Pancreas (tissue), 10 donors: ENCODE measurements at regions not wholly inside any gene's neighbourhood (a gene's known extent, or its start where the extent isn't known, plus 50 kb on each side); places are given as distances from the start of the nearest gene placed in this dataset.
A peak's percentile ranks its signal among the peaks of the same experiment; 100 is the strongest.

Source experiments
- ATAC-seq, 4 donors: fragments of 200-7000 bp; cut with Tn5 transposase; one replicate each; pipeline versions ENCODE4 v1.8.0 to v1.9.1; 2020; ENCODE audit warnings: mild to moderate bottlenecking in 4 of 4, moderate library complexity in 4 of 4
- DNase-seq, 6 donors: peaks; one replicate each; pipeline ENCODE4 v3.0.0-alpha.2; 2020
- FAIRE-seq: peaks from 2 replicates; lab custom pipeline; 2012; peaks lifted over from hg19 to GRCh38; lab: Jason Lieb, UNC
- H3K27ac ChIP-seq, 4 donors: fragments of 200-600 bp; sonication (generic); 1 replicate in 3 of 4; 2 replicates in 1 of 4; pipeline versions ENCODE4 v1.5.0 to v1.8.0; 2020
- H3K27me3 ChIP-seq, 4 donors: fragments of 200-600 bp; one replicate each; pipeline ENCODE4 v1.8.0; 2021
- H3K36me3 ChIP-seq, 3 donors: fragments of 200-600 bp; sonication (generic) in 1 of 3; one replicate each; pipeline versions ENCODE4 v1.5.0 to v1.8.0; 2020 to 2021
- H3K4me1 ChIP-seq, 3 donors: fragments of 200-600 bp; one replicate each; pipeline ENCODE4 v1.8.0; 2021
- H3K4me3 ChIP-seq, 4 donors: fragments of 200-600 bp; sonication (generic) in 2 of 4; one replicate each; pipeline versions ENCODE4 v1.5.0 to v1.8.0; 2020 to 2021
- H3K9me3 ChIP-seq, 4 donors: fragments of 200-600 bp; one replicate each; pipeline ENCODE4 v1.8.0; 2021
- WGBS, 2 donors: extraction: QIAGEN DNeasy Blood & Tissue Kit; methylation state at CpG; one replicate each; pipeline ENCODE4 v1.1.7; 2013; 5-methylcytosine and 5-hydroxymethylcytosine counted together
- intact Hi-C, 3 donors: fragments of 100-400 bp; cut with DNase I; formaldehyde crosslinking; loops; one replicate each; pipeline versions ENCODE4 v1.11.1 to v1.14.2; 2022
- TF ChIP-seq, protein P1 (sequence below), 4 donors: fragments of 200-600 bp; sonication (generic) in 3 of 4; IDR thresholded peaks; one replicate each; pipeline versions ENCODE4 v1.5.0 to v1.8.0; 2021; ENCODE audit warnings: antibody characterized with exemption in 4 of 4
- donor health status: healthy with polysubstance abuse.
- donor health status: DM: no; HTN: no; CAD: no; lungs with moderate emphysema.
- donor health status: DM: no; HTN: no; CAD: no.
- donor health status: control.
- donor health status: control.
- donor health status: Bipolar disorder and iron deficiency.
- donor health status: DM: yes; HTN: yes; CAD: no.
- donor health status: DM: no; HTN: no; CAD: no.
- donor health status: DM: no; HTN: no; CAD: no.
- donor health status: DM: yes; HTN: yes; CAD: no.

DNA sequence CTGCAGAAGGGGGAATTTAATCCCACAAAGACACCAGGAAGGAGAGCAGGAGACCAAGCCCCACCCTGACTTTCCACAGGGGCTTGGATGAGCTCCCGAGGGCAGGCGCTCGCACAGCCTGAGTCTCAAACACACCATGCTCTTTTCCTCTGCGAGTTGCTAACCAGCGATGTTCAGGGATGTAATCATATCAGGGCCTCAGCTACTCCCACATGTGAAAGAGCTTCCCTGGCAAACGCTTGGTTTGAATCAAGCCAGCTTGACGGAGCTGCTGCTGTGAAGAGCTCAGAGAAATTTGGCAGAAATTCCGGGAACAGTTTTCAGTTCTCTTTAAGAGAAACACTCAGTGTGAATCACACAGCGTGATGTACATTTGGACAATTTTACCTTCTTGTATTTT is 385.8 kb downstream of the GALR1 start:
- TF ChIP-seq, protein P1, sequence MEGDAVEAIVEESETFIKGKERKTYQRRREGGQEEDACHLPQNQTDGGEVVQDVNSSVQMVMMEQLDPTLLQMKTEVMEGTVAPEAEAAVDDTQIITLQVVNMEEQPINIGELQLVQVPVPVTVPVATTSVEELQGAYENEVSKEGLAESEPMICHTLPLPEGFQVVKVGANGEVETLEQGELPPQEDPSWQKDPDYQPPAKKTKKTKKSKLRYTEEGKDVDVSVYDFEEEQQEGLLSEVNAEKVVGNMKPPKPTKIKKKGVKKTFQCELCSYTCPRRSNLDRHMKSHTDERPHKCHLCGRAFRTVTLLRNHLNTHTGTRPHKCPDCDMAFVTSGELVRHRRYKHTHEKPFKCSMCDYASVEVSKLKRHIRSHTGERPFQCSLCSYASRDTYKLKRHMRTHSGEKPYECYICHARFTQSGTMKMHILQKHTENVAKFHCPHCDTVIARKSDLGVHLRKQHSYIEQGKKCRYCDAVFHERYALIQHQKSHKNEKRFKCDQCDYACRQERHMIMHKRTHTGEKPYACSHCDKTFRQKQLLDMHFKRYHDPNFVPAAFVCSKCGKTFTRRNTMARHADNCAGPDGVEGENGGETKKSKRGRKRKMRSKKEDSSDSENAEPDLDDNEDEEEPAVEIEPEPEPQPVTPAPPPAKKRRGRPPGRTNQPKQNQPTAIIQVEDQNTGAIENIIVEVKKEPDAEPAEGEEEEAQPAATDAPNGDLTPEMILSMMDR (IDR thresholded peaks at IDR 0.05) = no peak
- 69 to 76% methylated on average over 9 of the region's 9 CpGs for WGBS, 2 donors
- no peaks in the 10 kb centered on the region for H3K36me3 ChIP-seq
- no peak overlapping the region for H3K27ac ChIP-seq
- intact Hi-C loops = no loop called here
- DNase-seq (no peak), ATAC-seq (peak in 2 of 4 donors; percentile 35 to 37), FAIRE-seq (no peak)
- no peaks in the 10 kb centered on the region for H3K27me3 ChIP-seq
- H3K4me1 ChIP-seq = no peaks in the 10 kb centered on the region
- H3K9me3 ChIP-seq = no peaks in the 10 kb centered on the region
- no peak overlapping the region for H3K4me3 ChIP-seq

DNA sequence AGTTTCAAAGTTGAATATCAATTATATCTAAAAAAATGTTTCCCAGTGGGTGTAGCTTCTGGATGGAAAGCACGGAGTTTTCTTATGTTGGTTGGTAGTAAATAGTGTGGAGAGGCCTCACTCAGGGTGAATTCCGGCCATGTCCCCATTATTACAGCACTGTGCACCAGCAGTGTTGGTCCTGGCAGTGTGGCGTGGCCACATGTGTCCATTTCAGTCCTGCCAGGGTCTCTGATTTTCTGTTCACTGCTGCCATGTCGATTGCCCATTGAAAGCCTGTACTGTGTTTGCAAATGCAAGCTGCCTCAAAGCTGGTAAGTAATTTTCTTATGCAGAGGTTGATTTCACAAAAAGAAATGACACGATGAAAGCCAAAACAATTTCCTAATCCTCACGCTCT is 386.2 kb downstream of the GALR1 start:
- no peak for DNase-seq
- Histone ChIP-seq H3K27me3 (no peaks in the 10 kb centered on the region), H3K27ac (no peak overlapping the region), H3K4me3 (no peak overlapping the region), H3K4me1 (no peaks in the 10 kb centered on the region), H3K36me3 (no peaks in the 10 kb centered on the region), H3K9me3 (no peaks in the 10 kb centered on the region)
- intact Hi-C loops = no loop called here
- TF ChIP-seq, protein P1 (IDR thresholded peaks at IDR 0.05) = no peak
- 69 to 75% methylated on average over 6 of the region's 6 CpGs for WGBS, 2 donors
- no peak for ATAC-seq
- FAIRE-seq = no peak

DNA sequence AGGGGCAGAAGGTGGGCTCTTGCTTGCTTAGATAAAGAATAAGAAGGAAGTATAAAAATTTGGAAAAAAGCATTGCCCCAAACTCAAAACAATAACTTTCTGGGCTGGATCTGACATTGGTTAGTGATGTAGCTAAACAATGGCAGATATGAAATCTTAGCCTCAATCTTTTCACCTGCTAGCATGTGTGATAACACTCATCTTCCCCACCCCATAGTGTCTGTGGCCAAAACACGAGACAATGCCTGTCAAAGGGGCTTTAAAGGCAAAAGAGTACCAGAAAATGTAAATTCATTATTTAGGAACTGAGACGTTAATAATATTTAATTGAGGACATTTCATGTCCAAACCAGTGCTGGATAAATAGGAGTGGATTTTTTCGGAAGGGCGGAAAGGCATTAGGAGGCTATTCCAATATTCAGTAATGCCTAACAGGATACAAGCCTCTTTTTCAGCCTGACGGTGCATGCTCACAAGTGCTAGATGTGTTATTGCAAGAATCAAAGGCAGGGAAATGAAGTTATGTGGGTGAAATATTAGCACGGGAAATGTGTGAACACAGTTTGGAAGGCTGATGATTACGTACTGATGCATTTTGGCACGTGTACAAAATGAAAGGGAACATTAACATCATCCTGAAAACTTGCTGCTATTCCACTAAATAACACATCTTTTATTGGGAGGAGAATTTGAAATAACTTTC is 395.7 kb downstream of the GALR1 start:
- no peak overlapping the region for H3K27ac ChIP-seq
- intact Hi-C loops = no loop called here
- TF ChIP-seq, protein P1 (IDR thresholded peaks at IDR 0.05) = no peak
- no peak for DNase-seq
- no peaks in the 10 kb centered on the region for H3K4me1 ChIP-seq
- H3K27me3 ChIP-seq = no peaks in the 10 kb centered on the region
- no peaks in the 10 kb centered on the region for H3K9me3 ChIP-seq
- no peak overlapping the region for H3K4me3 ChIP-seq
- WGBS, 2 donors = 59 to 73% methylated on average over 8 of the region's 8 CpGs
- FAIRE-seq = no peak
- H3K36me3 ChIP-seq = no peaks in the 10 kb centered on the region
- ATAC-seq = no peak

DNA sequence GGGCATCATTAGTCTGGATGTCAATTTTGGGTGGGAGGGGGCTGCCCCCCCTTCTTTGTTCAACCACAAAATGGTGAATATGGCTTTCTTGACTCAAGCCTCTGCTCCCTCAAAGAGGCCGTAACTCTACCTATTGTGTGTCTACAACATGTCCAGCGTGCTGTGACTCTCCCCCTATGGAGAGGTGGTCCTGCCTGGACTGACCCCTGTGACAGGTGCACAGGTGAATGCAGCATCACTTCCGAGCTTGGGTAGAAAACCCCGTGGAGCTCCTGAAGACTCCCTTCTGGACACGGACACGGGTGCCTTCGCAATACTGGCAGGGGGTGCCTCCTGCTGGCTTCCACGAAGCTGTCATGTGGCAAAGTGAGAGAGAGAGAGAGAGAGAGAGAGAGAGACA is 397.8 kb downstream of the GALR1 start:
- Histone ChIP-seq H3K4me1 (peaks cover 0 to 3% (median 0%) of the 10 kb centered on the region in 3 donors), H3K36me3 (no peaks in the 10 kb centered on the region), H3K9me3 (no peaks in the 10 kb centered on the region), H3K27me3 (peaks cover 0 to 6% (median 0%) of the 10 kb centered on the region in 4 donors), H3K4me3 (no peak overlapping the region), H3K27ac (no peak overlapping the region)
- no peak for ATAC-seq
- FAIRE-seq = no peak
- intact Hi-C loops = no loop called here
- DNase-seq = no peak
- TF ChIP-seq, protein P1 (IDR thresholded peaks at IDR 0.05) = no peak
- 54 to 58% methylated on average over 8 of the region's 8 CpGs for WGBS, 2 donors

DNA sequence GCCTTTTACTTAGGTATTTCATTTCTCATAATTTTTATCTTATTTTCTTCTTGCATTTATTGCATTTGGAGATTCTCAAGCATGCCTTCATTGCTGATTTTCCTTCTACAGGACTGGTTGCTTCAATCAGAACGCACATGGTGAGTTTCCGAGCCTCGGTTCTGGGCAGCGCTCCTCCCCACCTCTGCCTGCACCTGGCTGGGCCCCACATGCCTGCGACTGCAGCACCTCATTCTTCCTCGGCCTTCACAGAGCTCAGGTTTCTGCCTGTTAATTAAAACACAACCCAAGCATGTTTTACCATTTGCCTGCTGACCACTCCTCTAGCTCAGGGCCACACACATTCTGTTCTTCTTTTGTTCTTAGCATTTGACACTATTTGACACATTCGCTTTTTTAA is 398.8 kb downstream of the GALR1 start:
- ATAC-seq (no peak), FAIRE-seq (no peak), DNase-seq (no peak)
- H3K4me3 ChIP-seq = no peak overlapping the region
- no peaks in the 10 kb centered on the region for H3K36me3 ChIP-seq
- intact Hi-C loops = no loop called here
- peaks cover 0 to 6% (median 0%) of the 10 kb centered on the region in 4 donors for H3K27me3 ChIP-seq
- H3K9me3 ChIP-seq = no peaks in the 10 kb centered on the region
- TF ChIP-seq, protein P1 (IDR thresholded peaks at IDR 0.05) = no peak
- H3K27ac ChIP-seq = no peak overlapping the region
- 69 to 75% methylated on average over 7 of the region's 7 CpGs for WGBS, 2 donors
- H3K4me1 ChIP-seq = peaks cover 0 to 3% (median 0%) of the 10 kb centered on the region in 3 donors
